ENCODE measurements at regions not wholly inside any gene's neighbourhood (a gene's known extent, or its start where the extent isn't known, plus 50 kb on each side); places are given as distances from the start of the nearest gene placed in this dataset.
"Not testable (repeated sequence)": the region's sequence is repeated elsewhere in the genome, so short reads cannot be mapped to it uniquely, and the experiment has no call there.

- no peaks in the 10 kb centered on the region for H3K36me3 ChIP-seq (ENCODE audit: insufficient read depth, low read depth, low read length)
- no peak overlapping the region for H3K4me3 ChIP-seq (ENCODE audit: low read length)
- H3K4me1 ChIP-seq (ENCODE audit: insufficient read depth, low read length) = no peaks in the 10 kb centered on the region
- no peaks in the 10 kb centered on the region for H3K27me3 ChIP-seq (ENCODE audit: insufficient read depth, low read length)
- no peak overlapping the region for H3K9ac ChIP-seq (ENCODE audit: low read depth, low read length)
- H3K27ac ChIP-seq (ENCODE audit: low read length) = no peak overlapping the region
- no peaks in the 10 kb centered on the region for H3K9me3 ChIP-seq (ENCODE audit: insufficient read depth, low read depth, low read length)
These were observed 921.5 kb downstream of the TLE4 start for GRCh38 chr9:80493258-80493657.

- Histone ChIP-seq H3K4me3 (ENCODE audit: low read length) (no peak overlapping the region), H3K36me3 (ENCODE audit: insufficient read depth, low read depth, low read length) (no peaks in the 10 kb centered on the region), H3K27ac (ENCODE audit: low read length) (no peak overlapping the region), H3K4me1 (ENCODE audit: insufficient read depth, low read length) (no peaks in the 10 kb centered on the region), H3K27me3 (ENCODE audit: insufficient read depth, low read length) (no peaks in the 10 kb centered on the region), H3K9me3 (ENCODE audit: insufficient read depth, low read depth, low read length) (no peaks in the 10 kb centered on the region), H3K9ac (ENCODE audit: low read depth, low read length) (no peak overlapping the region)
These were observed 920.5 kb downstream of the TLE4 start for GRCh38 chr9:80492221-80492620.

- Histone ChIP-seq H3K27me3 (ENCODE audit: insufficient read depth, low read length) (no peaks in the 10 kb centered on the region), H3K9ac (ENCODE audit: low read depth, low read length) (no peak overlapping the region), H3K4me1 (ENCODE audit: insufficient read depth, low read length) (no peaks in the 10 kb centered on the region), H3K27ac (ENCODE audit: low read length) (no peak overlapping the region), H3K4me3 (ENCODE audit: low read length) (no peak overlapping the region), H3K9me3 (ENCODE audit: insufficient read depth, low read depth, low read length) (no peaks in the 10 kb centered on the region), H3K36me3 (ENCODE audit: insufficient read depth, low read depth, low read length) (no peaks in the 10 kb centered on the region)
These were observed 919.4 kb downstream of the TLE4 start for GRCh38 chr9:80491086-80491696.

- no peak overlapping the region for H3K27ac ChIP-seq (ENCODE audit: low read length)
- no peaks in the 10 kb centered on the region for H3K27me3 ChIP-seq (ENCODE audit: insufficient read depth, low read length)
- H3K9ac ChIP-seq (ENCODE audit: low read depth, low read length) = no peak overlapping the region
- no peak overlapping the region for H3K4me3 ChIP-seq (ENCODE audit: low read length)
- H3K9me3 ChIP-seq (ENCODE audit: insufficient read depth, low read depth, low read length) = no peaks in the 10 kb centered on the region
- no peaks in the 10 kb centered on the region for H3K4me1 ChIP-seq (ENCODE audit: insufficient read depth, low read length)
- H3K36me3 ChIP-seq (ENCODE audit: insufficient read depth, low read depth, low read length) = no peaks in the 10 kb centered on the region
These were observed 917.6 kb downstream of the TLE4 start for GRCh38 chr9:80489329-80489728.

- Histone ChIP-seq H3K4me3 (ENCODE audit: low read length) (no peak overlapping the region), H3K9me3 (ENCODE audit: insufficient read depth, low read depth, low read length) (no peaks in the 10 kb centered on the region), H3K4me1 (ENCODE audit: insufficient read depth, low read length) (no peaks in the 10 kb centered on the region)
These were observed 913.9 kb downstream of the TLE4 start for GRCh38 chr9:80485420-80486250.

DNA sequence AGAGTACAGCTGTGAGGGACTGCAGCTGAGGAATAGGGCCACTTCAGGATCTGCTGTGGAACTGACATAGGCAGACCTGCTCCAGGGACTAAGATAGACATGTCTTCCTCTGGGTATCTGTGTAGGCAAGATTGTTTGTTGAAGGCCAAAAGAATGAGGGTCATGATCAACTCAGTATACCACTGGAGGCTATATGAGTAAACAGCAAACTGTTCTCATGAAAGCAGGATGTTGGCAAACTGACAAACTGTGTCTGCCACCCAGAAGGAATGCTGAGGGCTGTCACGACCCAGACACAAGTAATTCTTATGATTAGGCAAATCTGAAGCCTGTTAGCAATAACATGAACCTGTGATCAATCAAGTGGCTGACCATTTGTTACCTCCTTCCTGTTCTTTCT, 910.5 kb downstream of the TLE4 start:
- not testable (repeated sequence) for H3K9ac ChIP-seq (ENCODE audit: low read depth, low read length); H3K9me3 ChIP-seq (ENCODE audit: insufficient read depth, low read depth, low read length); H3K27ac ChIP-seq (ENCODE audit: low read length); H3K27me3 ChIP-seq (ENCODE audit: insufficient read depth, low read length); H3K4me1 ChIP-seq (ENCODE audit: insufficient read depth, low read length); H3K36me3 ChIP-seq (ENCODE audit: insufficient read depth, low read depth, low read length); H3K4me3 ChIP-seq (ENCODE audit: low read length)

More at GRCh38 chr9:80485420-80486250, 913.9 kb downstream of the TLE4 start:
- Histone ChIP-seq H3K27ac (ENCODE audit: low read length) (no peak overlapping the region), H3K9ac (ENCODE audit: low read depth, low read length) (no peak overlapping the region), H3K36me3 (ENCODE audit: insufficient read depth, low read depth, low read length) (no peaks in the 10 kb centered on the region), H3K27me3 (ENCODE audit: insufficient read depth, low read length) (no peaks in the 10 kb centered on the region)

- Histone ChIP-seq H3K36me3 (ENCODE audit: insufficient read depth, low read depth, low read length) (no peaks in the 10 kb centered on the region), H3K9ac (ENCODE audit: low read depth, low read length) (no peak overlapping the region)
These were observed 895.9 kb downstream of the TLE4 start for GRCh38 chr9:80467632-80468031.

DNA sequence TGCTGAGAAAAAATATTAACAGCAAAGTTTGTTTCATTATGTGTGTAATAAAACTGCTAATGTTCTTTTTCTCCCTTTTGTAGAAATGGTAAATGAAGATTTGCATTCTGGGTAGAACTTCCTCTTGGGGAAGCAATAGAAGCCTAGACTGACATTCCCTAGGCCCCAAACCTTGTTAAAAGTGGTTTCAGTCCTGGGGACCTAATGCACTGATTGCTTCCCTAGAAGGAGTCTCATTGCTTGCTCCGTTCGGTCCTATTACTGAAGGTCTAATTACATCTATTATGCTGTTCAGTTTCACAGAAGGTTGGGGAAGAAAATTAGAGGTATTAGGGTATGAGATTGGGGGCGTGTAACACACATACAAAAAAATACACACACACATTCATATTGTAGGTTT, 893.8 kb downstream of the TLE4 start:
- no peaks in the 10 kb centered on the region for H3K9me3 ChIP-seq (ENCODE audit: insufficient read depth, low read depth, low read length)
- no peak overlapping the region for H3K4me3 ChIP-seq (ENCODE audit: low read length)
- no peak overlapping the region for H3K9ac ChIP-seq (ENCODE audit: low read depth, low read length)
- no peaks in the 10 kb centered on the region for H3K27me3 ChIP-seq (ENCODE audit: insufficient read depth, low read length)
- H3K4me1 ChIP-seq (ENCODE audit: insufficient read depth, low read length) = no peaks in the 10 kb centered on the region
- no peaks in the 10 kb centered on the region for H3K36me3 ChIP-seq (ENCODE audit: insufficient read depth, low read depth, low read length)
- no peak overlapping the region for H3K27ac ChIP-seq (ENCODE audit: low read length)

More at GRCh38 chr9:80467632-80468031, 895.9 kb downstream of the TLE4 start:
- H3K9me3 ChIP-seq (ENCODE audit: insufficient read depth, low read depth, low read length) = no peaks in the 10 kb centered on the region
- no peak overlapping the region for H3K27ac ChIP-seq (ENCODE audit: low read length)
- no peak overlapping the region for H3K4me3 ChIP-seq (ENCODE audit: low read length)
- H3K4me1 ChIP-seq (ENCODE audit: insufficient read depth, low read length) = no peaks in the 10 kb centered on the region
- H3K27me3 ChIP-seq (ENCODE audit: insufficient read depth, low read length) = no peaks in the 10 kb centered on the region

DNA sequence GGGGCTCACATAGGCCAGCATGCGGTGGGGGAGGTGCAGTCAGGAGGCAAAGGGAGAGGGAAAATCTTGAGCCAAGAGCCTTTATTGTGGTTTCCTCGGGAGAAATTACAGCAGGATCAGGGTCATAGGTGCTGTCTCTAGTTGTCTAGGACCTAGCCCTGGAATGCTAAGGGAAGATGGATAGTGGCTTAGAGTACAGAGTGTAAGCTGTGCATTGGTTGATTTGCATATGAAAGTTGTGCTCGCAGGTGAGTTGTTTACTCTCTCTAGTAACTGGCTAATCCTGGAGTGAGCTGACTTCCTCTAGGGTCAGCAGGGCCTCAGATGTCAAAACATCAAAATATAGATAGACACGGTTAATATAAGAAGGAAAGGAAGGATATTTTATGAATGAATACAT, 877.7 kb downstream of the TLE4 start:
- Histone ChIP-seq H3K4me1 (ENCODE audit: insufficient read depth, low read length) (peaks cover 4% of the 10 kb centered on the region; the same call in 1 of the 2 replicates), H3K4me3 (ENCODE audit: low read length) (no peak overlapping the region), H3K9me3 (ENCODE audit: insufficient read depth, low read depth, low read length) (no peaks in the 10 kb centered on the region), H3K27me3 (ENCODE audit: insufficient read depth, low read length) (no peaks in the 10 kb centered on the region), H3K36me3 (ENCODE audit: insufficient read depth, low read depth, low read length) (no peaks in the 10 kb centered on the region), H3K9ac (ENCODE audit: low read depth, low read length) (no peak overlapping the region), H3K27ac (ENCODE audit: low read length) (no peak overlapping the region)

DNA sequence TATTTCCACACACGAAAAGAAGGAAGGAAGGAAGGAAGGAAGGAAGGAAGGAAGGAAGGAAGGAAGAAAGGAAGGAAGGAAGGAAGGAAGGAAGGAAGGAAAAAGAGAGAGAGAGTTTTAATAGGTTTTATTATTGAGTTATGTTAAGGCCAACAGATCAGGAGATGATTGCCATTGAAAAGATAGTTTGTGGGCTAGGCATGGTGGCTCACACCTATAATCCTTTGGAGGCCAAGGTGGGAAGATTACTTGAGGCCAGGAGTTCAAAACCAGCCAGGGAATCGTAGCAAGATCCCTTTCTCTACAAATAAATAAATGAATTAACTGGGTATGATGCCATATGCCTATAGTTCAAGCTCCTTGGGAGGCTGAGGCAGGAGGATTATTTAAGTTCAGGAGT, 877.2 kb downstream of the TLE4 start:
- H3K27me3 ChIP-seq (ENCODE audit: insufficient read depth, low read length) = no peaks in the 10 kb centered on the region
- H3K4me3 ChIP-seq (ENCODE audit: low read length) = no peak overlapping the region
- H3K4me1 ChIP-seq (ENCODE audit: insufficient read depth, low read length) = peaks cover 4% of the 10 kb centered on the region; the same call in 1 of the 2 replicates
- no peak overlapping the region for H3K9ac ChIP-seq (ENCODE audit: low read depth, low read length)
- no peaks in the 10 kb centered on the region for H3K36me3 ChIP-seq (ENCODE audit: insufficient read depth, low read depth, low read length)
- no peak overlapping the region for H3K27ac ChIP-seq (ENCODE audit: low read length)
- no peaks in the 10 kb centered on the region for H3K9me3 ChIP-seq (ENCODE audit: insufficient read depth, low read depth, low read length)

GRCh38 chr9:80447876-80448275, 876.1 kb downstream of the TLE4 start:
- H3K9ac ChIP-seq (ENCODE audit: low read depth, low read length) = no peak overlapping the region
- H3K27ac ChIP-seq (ENCODE audit: low read length) = no peak overlapping the region
- no peak overlapping the region for H3K4me3 ChIP-seq (ENCODE audit: low read length)
- no peaks in the 10 kb centered on the region for H3K27me3 ChIP-seq (ENCODE audit: insufficient read depth, low read length)
- H3K9me3 ChIP-seq (ENCODE audit: insufficient read depth, low read depth, low read length) = no peaks in the 10 kb centered on the region
- no peaks in the 10 kb centered on the region for H3K36me3 ChIP-seq (ENCODE audit: insufficient read depth, low read depth, low read length)
- H3K4me1 ChIP-seq (ENCODE audit: insufficient read depth, low read length) = peaks cover 4% of the 10 kb centered on the region; the same call in 1 of the 2 replicates

- no peaks in the 10 kb centered on the region for H3K27me3 ChIP-seq (ENCODE audit: insufficient read depth, low read length)
- H3K9me3 ChIP-seq (ENCODE audit: insufficient read depth, low read depth, low read length) = no peaks in the 10 kb centered on the region
- no peak overlapping the region for H3K27ac ChIP-seq (ENCODE audit: low read length)
- no peak overlapping the region for H3K9ac ChIP-seq (ENCODE audit: low read depth, low read length)
- no peaks in the 10 kb centered on the region for H3K36me3 ChIP-seq (ENCODE audit: insufficient read depth, low read depth, low read length)
- no peak overlapping the region for H3K4me3 ChIP-seq (ENCODE audit: low read length)
- no peaks in the 10 kb centered on the region; the same call in 1 of the 2 replicates for H3K4me1 ChIP-seq (ENCODE audit: insufficient read depth, low read length)
These were observed 869.0 kb downstream of the TLE4 start for GRCh38 chr9:80440724-80441123.

All from iPS-20b (cell line).